ENCODE measurements at regions not wholly inside any gene's neighbourhood (a gene's known extent, or its start where the extent isn't known, plus 50 kb on each side); places are given as distances from the start of the nearest gene placed in this dataset.
"Not testable (repeated sequence)": the region's sequence is repeated elsewhere in the genome, so short reads cannot be mapped to it uniquely, and the experiment has no call there.

DNA sequence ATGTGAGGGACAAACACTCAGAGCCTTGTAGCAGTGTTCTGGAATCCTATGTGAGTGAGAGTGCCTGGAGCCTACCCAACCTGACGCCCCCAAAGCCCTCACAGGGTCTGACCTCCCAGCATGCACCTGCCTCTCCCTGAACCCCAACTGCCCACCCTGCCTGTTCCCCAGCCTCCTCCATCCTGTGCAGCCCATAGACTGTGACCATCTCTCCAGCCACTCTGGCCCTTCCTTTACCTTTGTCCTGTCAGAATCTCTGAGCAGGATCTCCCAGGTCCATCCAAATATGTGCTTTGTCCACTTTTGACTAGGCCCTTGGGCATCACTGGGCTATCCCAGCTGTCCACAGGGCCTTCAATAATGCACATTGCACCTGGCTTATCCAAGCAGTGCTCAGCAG lies 1159.8 kb upstream of the TPTE start:
- not testable (repeated sequence) for H3K27ac Mint-ChIP-seq (ENCODE audit: unreplicated experiment); H3K4me3 Mint-ChIP-seq (ENCODE audit: unreplicated experiment); H3K9me3 Mint-ChIP-seq (ENCODE audit: unreplicated experiment); H3K36me3 Mint-ChIP-seq (ENCODE audit: unreplicated experiment); H3K27me3 Mint-ChIP-seq (ENCODE audit: unreplicated experiment); H3K4me1 Mint-ChIP-seq (ENCODE audit: unreplicated experiment)
- DNase-seq (ENCODE audit: extremely low spot score, unreplicated experiment) = peak; percentile 86

GRCh38 chr21:9362309-9362708 lies 1159.1 kb upstream of the TPTE start:
- H3K27me3 Mint-ChIP-seq (ENCODE audit: unreplicated experiment); H3K4me1 Mint-ChIP-seq (ENCODE audit: unreplicated experiment); H3K27ac Mint-ChIP-seq (ENCODE audit: unreplicated experiment); H3K36me3 Mint-ChIP-seq (ENCODE audit: unreplicated experiment); H3K9me3 Mint-ChIP-seq (ENCODE audit: unreplicated experiment); H3K4me3 Mint-ChIP-seq (ENCODE audit: unreplicated experiment): not testable (repeated sequence)
- DNase-seq (ENCODE audit: extremely low spot score, unreplicated experiment) = peak; percentile 84

DNA sequence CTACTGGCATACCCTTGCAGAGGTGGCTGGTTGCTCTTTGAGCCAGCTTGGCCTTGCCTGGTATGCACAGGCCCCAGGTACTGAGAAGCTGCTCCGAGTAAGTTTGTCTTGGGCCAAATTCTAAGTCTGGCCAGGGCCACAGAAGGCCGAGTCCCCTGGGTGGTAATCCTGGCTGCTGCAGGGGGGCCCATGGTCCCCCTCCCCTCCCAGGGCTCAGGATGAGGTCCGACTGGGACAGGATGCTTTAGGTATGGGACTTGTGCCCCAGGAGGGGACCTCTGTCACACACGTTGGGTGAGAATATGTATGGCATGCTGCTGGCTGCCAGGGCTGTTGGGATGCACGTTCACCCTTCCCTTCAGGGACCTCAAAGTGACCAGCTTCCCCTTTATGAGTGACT lies 1155.6 kb upstream of the TPTE start:
- not testable (repeated sequence) for H3K9me3 Mint-ChIP-seq (ENCODE audit: unreplicated experiment); H3K4me1 Mint-ChIP-seq (ENCODE audit: unreplicated experiment); H3K36me3 Mint-ChIP-seq (ENCODE audit: unreplicated experiment); H3K4me3 Mint-ChIP-seq (ENCODE audit: unreplicated experiment); H3K27me3 Mint-ChIP-seq (ENCODE audit: unreplicated experiment); H3K27ac Mint-ChIP-seq (ENCODE audit: unreplicated experiment)
- peak; percentile 86 for DNase-seq (ENCODE audit: extremely low spot score, unreplicated experiment)

- not testable (repeated sequence) for H3K27me3 Mint-ChIP-seq (ENCODE audit: unreplicated experiment); H3K36me3 Mint-ChIP-seq (ENCODE audit: unreplicated experiment); H3K27ac Mint-ChIP-seq (ENCODE audit: unreplicated experiment); H3K4me1 Mint-ChIP-seq (ENCODE audit: unreplicated experiment); H3K4me3 Mint-ChIP-seq (ENCODE audit: unreplicated experiment); H3K9me3 Mint-ChIP-seq (ENCODE audit: unreplicated experiment)
- DNase-seq (ENCODE audit: extremely low spot score, unreplicated experiment) = peak; percentile 81
Observed at GRCh38 chr21:9366578-9366977, 1154.8 kb upstream of the TPTE start.

Data from osteocyte (in vitro differentiated cells).